Cardiac fibroblast (primary cell): ENCODE measurements at regions not wholly inside any gene's neighbourhood (a gene's known extent, or its start where the extent isn't known, plus 50 kb on each side); places are given as distances from the start of the nearest gene placed in this dataset.

Source experiments
- DNase-seq, 2 donors: peaks; one replicate each; pipeline versions ENCODE4 v3.0.0 to v3.0.0-alpha.2; 2010; ENCODE audit warnings: low read depth in 2 of 2
- H3K4me3 ChIP-seq, 2 donors: replicated peaks in 1 of 2; 1 replicate in 1 of 2; 2 replicates in 1 of 2; pipeline ENCODE4 v1.5.1; 2011; ENCODE audit warnings: low read depth in 2 of 2, low read length in 2 of 2, mild to moderate bottlenecking in 2 of 2, moderate library complexity in 1 of 2
- TF ChIP-seq, protein P1 (sequence below): IDR thresholded peaks from one replicate; pipeline ENCODE4 v1.5.1; 2011; ENCODE audit warnings: low read depth, mild to moderate bottlenecking, low read length, inconsistent platforms

DNA sequence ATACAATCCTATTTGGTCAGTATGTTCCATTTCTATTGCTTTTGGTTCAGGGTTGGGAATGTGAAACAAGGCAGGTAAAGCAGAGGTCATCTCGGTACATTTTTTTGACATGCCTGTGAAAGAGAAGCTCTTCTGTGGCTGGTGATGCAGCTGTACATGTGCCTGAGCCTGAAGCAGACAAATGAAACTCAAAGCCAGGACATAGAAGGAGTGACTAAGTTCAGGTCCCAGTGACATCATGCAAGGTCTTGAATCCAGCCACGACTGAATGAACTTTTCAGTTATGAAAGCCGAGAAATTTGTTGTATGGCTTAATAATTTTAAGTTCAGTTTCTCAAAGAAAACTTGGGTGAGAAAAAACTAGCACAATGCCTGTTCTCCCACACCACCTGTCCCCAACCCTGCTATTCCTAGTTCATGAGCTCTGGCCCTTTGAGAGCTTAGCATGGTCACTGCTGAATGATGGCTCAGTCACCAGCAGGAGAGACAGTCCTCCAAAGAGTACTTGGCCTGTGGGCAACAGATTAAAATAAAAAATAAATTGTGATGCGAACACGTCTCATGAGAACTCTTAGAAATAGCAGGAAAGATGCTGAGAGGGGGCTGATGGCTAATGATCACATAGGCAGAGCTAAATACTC, 600.2 kb upstream of the GRM7 start:
- no peak overlapping the region for H3K4me3 ChIP-seq
- DNase-seq: no peak
- TF ChIP-seq, protein P1, sequence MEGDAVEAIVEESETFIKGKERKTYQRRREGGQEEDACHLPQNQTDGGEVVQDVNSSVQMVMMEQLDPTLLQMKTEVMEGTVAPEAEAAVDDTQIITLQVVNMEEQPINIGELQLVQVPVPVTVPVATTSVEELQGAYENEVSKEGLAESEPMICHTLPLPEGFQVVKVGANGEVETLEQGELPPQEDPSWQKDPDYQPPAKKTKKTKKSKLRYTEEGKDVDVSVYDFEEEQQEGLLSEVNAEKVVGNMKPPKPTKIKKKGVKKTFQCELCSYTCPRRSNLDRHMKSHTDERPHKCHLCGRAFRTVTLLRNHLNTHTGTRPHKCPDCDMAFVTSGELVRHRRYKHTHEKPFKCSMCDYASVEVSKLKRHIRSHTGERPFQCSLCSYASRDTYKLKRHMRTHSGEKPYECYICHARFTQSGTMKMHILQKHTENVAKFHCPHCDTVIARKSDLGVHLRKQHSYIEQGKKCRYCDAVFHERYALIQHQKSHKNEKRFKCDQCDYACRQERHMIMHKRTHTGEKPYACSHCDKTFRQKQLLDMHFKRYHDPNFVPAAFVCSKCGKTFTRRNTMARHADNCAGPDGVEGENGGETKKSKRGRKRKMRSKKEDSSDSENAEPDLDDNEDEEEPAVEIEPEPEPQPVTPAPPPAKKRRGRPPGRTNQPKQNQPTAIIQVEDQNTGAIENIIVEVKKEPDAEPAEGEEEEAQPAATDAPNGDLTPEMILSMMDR: no peak

GRCh38 chr3:6262010-6262409, 598.9 kb upstream of the GRM7 start:
- TF ChIP-seq, protein P1: no peak
- no peak overlapping the region for H3K4me3 ChIP-seq
- DNase-seq: no peak

GRCh38 chr3:6264036-6264435, 596.9 kb upstream of the GRM7 start:
- H3K4me3 ChIP-seq: no peak overlapping the region
- TF ChIP-seq, protein P1: no peak
- no peak for DNase-seq

DNA sequence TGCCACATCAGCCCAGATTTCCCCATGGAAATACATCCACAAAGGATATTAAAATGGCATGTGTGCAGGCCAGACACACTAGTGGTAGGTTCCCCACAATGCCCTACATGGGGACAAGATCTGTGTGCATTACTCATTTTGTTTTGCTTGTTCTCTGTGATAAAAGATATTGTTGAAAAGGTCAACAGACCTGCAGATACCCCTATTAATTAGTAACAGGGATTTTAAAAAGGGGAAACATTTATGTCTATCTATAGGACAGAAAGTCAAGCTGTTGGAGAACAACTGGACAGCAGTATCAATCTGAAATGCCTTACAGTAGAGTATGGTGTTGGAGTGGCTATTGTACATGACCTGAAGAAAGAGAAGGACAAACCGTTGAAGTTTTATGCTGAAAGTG, 596.0 kb upstream of the GRM7 start:
- DNase-seq: no peak
- H3K4me3 ChIP-seq: no peak overlapping the region
- TF ChIP-seq, protein P1: no peak

GRCh38 chr3:6266135-6266534, 594.8 kb upstream of the GRM7 start:
- TF ChIP-seq, protein P1: no peak
- DNase-seq: no peak

GRCh38 chr3:6273878-6274277, 587.0 kb upstream of the GRM7 start:
- TF ChIP-seq, protein P1: no peak
- no peak for DNase-seq
- H3K4me3 ChIP-seq: no peak overlapping the region

More at GRCh38 chr3:6266135-6266534, 594.8 kb upstream of the GRM7 start:
- H3K4me3 ChIP-seq: no peak overlapping the region

- no peak for DNase-seq
- H3K4me3 ChIP-seq: no peak overlapping the region
Measured at GRCh38 chr3:6281662-6282061, 579.3 kb upstream of the GRM7 start.

More at GRCh38 chr3:6281662-6282061, 579.3 kb upstream of the GRM7 start:
- TF ChIP-seq, protein P1: no peak
